Amniotic stem cell (primary cell): ENCODE measurements at regions not wholly inside any gene's neighbourhood (a gene's known extent, or its start where the extent isn't known, plus 50 kb on each side); places are given as distances from the start of the nearest gene placed in this dataset.

Experiments
- DNase-seq: peaks from one replicate; lab custom pipeline; 2025; lab: John Stamatoyannopoulos, UW

- no peak for DNase-seq
These were observed 313.8 kb downstream of the HDGFL1 start for GRCh38 chr6:22883061-22883717.

GRCh38 chr6:22884456-22884855 is 315.1 kb downstream of the HDGFL1 start:
- DNase-seq: no peak

DNA sequence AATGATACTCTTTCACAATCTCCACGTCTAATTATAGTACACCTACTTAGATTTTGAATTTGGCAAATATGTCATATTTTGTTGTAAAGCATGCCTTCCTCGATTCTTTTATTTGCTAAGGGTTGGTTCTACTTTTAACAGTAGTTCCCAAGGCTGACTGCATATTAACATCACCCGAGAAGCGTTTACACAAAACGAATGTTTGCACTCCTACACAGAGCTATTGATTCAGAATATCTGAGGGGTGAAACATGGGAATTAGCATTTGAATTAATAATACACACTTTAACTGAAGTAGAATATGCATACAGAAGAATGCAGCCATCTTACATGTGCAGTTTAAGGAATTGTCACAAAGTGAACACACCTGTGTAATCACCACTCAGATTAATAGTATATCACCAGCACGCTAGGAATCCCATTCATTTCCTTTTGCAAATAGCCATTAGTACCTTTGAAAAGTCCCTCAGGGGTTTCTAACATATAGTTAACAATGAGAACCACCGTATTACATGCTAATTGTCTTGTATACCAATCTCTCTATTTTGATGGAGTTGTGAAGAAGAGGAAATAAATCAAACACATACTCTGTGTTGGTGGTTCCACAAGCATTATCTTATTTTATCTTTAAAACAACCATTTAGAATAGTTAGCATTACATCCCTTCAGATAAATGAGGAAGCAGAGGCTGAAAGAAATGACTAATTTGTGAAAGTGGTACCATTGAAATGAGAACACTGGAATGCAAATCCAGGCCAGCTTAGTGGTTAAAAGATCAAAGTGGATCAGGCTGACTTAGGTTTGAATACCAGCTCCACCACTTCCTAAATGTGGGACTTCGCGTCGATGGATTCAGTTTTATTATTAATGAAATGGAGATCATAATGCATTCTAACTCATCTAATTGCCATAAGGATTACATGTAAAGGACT is 317.6 kb downstream of the HDGFL1 start:
- no peak for DNase-seq

DNA sequence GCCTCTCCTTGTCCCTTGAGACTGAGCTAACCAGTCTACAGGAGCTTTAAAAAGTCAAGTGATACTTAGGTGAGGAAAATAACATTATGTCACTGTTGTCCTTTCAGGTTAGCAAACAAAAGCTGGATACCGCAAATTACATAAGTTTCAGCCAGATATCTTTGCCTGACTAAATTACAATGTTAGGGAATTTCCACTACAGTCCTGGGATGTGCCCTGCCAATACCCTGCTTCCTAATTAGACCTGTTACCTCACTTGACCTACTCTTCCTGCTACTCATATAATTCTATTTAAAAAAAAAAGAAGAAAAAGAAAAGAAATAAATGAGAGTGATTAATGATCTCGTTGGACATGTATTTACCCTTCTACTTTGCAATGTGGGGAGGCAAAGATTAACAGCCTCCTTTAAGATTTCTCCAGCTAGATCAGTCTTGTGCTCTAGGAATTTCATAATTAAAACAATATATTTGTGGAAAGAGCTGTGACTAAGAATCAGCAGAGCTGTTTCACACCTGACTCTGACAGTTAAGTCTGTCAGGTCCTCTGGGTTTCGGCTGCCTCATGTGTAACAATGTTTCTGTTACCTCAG is 318.9 kb downstream of the HDGFL1 start:
- DNase-seq: no peak

DNA sequence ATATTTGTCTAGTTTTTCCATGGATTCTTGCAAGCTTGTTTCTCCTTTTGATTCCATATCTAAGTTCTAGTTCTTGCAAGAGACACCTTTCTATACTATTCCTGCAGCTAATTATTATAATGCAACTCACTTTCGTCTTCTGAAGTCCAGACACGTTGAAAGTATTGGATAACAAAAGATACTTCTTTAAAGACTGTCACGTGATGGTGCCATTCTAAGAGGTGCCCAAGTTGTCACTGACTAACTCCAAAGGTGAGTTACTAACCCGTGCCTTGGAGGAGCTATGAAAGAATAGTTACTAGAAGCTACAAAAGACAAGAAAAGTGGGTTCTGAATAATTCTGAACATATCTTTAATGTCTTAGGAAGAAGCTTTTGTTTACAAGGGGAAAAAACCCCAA is 322.6 kb downstream of the HDGFL1 start:
- no peak for DNase-seq

- peak; percentile 96 for DNase-seq
These were observed 323.1 kb downstream of the HDGFL1 start for GRCh38 chr6:22892452-22892851.

DNA sequence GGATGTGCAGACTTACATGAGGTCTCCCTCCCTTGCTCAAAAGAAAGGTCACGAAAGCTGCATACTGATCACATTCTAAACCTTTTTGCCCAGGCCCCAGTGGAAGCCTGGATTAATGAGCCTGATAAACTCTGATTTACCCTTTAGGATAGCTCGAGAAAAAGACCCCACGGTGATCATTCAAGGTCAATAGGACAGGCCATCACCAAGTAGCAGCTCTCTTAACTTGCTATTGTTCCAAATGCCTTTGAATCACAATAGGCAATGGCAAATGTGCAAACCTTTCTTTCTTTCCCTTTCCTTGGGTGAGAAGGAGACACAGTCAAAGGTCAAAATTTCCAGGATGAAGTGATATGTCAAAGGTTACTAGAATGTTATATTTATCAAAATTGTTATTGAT is 327.3 kb downstream of the HDGFL1 start:
- no peak for DNase-seq

DNA sequence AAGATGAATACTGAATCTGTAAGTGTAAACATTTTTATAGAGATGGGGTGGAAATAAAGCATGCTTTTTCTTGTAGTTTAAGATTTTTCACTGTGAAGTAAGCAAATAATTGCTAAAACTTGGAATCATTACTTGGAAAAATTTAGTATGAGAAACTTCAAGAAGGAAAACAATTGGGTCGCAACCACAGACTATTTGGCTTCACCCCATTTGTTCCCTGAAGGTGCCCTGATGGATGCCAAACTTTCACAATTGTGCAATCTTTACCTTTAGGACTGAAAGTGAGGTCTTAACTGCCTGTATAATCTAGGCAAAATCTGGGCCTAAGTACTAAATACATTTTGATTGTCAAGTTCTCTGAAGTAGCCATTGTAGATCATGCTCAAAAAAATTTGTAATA is 330.1 kb downstream of the HDGFL1 start:
- no peak for DNase-seq

- no peak for DNase-seq
These were observed 334.5 kb downstream of the HDGFL1 start for GRCh38 chr6:22903826-22904225.

DNA sequence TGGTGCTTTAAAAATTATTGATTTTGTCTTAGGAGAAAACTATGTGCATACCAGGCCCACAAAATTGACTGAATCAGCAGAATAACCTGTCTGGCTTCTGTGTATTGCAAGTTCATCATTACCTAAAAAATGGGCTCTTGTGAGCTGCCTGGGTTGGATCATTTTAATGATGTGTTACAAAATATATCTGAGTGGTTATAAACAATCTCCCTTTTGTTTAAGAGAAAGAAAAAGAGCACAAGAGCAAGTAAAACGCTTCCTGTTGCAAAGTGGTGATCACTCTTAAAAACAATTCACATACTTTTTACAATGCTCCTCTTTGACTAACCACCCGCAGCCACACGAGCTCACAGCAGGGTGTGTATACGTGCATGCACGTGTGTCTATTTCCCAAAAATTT is 335.1 kb downstream of the HDGFL1 start:
- DNase-seq: no peak

DNA sequence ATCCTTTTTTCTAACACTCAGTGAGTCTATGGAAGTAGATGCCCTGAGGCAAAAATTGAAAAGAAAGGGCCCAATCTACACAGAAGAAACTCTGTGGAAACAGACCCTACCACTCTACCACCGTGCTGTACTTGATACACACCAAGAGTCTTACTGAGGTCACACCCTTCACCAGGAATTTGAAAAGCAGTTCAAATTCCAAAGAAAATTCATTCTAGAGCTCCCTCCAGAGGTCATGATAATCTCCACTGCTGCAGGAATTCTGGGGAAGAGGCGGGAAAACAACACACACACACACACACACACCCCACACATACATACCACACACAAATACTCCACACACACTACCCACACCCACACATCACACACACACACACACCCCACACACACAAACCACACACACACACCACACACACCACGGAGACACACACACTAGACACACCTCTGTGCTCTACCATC is 336.8 kb downstream of the HDGFL1 start:
- DNase-seq: no peak

DNA sequence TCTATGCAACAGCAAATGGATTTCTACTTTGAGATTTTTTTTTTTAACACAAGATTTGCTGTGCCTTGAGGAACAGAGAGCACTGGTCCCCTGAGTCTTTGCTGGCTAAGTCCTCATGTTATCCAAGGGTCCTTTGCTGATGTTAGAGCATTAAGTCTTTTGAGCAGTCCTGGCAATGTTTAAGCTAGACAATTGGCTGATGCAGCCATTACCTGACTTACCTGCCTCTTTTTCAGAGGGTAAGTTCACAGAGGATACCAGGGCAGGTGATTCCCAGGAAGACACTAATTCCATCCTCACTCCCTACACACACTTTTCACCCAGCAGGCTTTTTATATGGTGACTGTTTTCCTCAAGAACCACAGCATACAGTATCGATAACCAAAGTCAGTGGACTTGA is 337.7 kb downstream of the HDGFL1 start:
- DNase-seq: no peak

DNA sequence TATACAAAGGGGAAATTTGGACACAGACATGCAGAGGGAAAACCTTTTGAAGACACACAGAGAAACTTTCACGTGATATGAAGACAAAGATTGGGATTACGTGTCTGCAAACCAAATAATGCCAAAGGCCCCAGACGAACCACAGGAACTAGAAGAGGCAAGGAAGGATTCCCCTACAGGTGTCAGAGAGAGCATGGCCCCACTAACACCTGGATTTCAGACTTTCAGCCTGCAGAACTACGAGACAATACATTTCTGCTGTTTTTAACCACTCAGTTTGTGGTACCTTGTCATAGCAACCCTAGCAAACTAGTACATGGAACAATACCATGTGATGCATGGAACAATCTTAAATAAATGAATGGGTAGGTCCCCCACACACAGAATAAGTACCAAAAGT is 341.0 kb downstream of the HDGFL1 start:
- DNase-seq: no peak

DNA sequence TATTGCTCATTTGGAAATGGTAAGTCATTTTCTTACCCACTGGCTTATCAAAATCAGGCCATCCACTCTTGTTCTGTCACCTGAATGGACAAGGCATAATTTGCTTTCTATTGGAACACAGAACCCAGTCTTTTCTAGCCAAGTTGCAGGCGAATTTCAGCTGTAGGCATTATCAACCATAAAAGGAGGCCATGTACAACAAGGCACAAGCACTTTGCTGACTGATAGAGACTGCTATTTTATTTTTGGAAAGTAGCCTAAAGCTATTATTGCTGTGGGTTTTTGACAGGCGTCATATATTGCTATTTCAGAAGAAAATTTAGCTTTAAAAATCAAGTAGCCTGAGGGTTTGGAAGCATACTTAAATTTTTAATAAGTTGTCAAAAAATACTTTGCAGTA is 344.2 kb downstream of the HDGFL1 start:
- DNase-seq: no peak

DNA sequence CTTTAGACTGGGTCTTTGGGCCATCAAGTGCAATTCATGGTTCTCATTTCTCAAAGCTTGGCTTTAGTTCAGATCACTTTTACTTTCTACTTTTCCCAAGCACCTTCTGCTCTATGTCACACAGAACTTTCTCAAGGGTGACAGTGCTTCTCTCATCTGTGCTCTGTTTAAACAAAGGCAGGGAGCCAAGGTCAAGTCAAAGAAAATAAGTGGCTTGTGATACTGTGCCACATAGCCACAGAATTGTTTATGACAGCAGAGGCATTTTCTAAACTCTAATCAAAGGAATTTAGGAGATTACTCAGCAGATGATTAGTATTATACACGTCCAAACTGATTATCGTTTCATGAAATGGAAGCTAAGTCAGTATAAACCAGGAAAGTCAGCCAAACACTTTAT is 348.0 kb downstream of the HDGFL1 start:
- no peak for DNase-seq

DNA sequence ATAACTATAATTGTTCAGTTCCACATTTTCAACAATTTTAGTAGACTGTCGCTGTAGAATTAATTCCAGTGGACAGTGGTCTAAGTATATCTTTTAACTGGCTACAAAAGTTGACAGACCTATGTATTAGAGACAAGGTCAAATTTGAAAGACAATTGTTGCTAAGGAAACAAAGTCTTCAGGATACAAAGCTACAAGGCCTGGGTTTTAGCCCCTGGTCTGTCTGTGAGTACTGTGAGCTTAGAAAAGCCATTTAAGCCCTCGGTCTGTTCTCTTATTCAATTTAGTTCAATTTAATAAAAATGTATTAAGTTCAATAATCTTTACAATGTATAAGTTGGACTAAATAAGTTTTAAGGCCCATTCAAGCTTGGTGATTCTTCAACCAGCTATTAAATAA is 352.5 kb downstream of the HDGFL1 start:
- DNase-seq: no peak

DNA sequence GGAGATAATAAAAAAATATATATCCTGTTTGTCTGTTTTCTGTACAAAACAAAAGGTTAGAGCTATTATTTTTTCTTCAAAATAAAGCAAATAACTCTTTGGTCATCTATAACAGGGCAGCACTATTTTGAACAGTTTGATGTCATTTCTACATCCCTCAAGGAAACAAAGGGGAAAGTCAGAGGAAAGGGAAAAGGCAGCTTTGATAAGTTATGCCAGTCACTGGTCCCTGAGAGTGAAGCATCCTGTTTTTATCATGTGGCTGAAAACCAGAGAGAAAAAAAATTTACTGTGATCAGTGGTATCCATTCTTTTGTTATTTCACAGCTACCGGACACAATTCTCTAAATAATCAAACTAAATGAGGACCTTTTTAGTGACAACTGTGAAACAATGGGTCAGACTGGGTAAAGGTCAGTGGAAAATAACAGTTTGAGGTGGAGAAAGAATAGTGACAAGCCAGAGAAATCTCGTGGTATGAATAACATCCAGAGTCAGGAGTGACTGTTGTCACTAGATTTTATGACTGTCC is 356.0 kb downstream of the HDGFL1 start:
- no peak for DNase-seq

GRCh38 chr6:22925920-22926789 is 356.8 kb downstream of the HDGFL1 start:
- no peak for DNase-seq

DNA sequence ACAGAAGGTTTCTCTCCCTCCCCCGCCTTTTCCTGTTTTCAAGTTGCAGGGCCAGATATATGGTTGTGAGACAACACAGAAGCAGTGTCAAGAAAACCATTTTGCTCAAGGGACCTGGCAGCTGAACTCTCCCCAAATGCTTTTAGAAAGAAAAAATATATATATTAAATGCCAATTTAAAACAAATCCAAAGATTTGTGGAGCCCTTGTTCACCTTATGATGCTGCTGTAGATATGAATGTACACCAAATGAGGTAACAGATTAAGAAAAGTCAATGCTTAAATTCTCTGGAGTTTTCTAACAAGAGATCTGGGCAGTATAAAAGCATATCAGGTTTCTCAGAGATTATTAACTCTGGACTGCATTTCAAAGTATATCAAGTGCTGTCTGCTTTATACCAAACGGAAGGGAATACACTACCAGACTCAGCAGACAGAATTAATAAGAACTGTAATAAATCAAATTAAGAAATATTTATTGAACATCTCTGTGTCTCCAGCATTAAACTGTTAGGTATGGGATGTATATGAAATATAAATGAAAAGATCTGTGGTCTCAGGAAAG is 357.5 kb downstream of the HDGFL1 start:
- DNase-seq: no peak

GRCh38 chr6:22928775-22929174 is 359.4 kb downstream of the HDGFL1 start:
- DNase-seq: no peak

GRCh38 chr6:22929311-22929985 is 360.1 kb downstream of the HDGFL1 start:
- no peak for DNase-seq
